CD4-positive, alpha-beta T cell treated with Interleukin-21 for 1 hour (primary cell): ENCODE measurements at regions not wholly inside any gene's neighbourhood (a gene's known extent, or its start where the extent isn't known, plus 50 kb on each side); places are given as distances from the start of the nearest gene placed in this dataset.

Experiments used
- DNase-seq: peaks from one replicate; pipeline ENCODE4 v3.0.0-alpha.2; 2020

DNA sequence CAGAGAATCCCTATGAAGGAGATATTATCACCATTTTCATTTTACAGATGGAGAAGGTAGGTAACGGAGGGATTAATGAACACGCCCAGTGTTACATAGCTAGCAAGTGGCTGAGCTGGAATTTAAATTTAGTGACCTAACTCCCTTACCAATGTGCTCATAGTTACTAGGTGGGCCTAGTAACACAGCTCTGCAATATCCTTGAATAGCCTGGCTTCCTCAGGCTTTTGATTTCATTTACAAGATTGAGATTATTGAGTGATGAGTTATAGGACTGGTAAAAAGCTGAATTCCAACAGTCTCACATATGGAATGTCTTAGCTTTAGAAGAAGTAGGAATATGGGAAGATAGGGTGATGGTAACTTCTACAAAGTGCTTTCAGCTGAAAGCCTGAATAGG, 336.3 kb upstream of the KIF2A start:
- DNase-seq, result no peak

DNA sequence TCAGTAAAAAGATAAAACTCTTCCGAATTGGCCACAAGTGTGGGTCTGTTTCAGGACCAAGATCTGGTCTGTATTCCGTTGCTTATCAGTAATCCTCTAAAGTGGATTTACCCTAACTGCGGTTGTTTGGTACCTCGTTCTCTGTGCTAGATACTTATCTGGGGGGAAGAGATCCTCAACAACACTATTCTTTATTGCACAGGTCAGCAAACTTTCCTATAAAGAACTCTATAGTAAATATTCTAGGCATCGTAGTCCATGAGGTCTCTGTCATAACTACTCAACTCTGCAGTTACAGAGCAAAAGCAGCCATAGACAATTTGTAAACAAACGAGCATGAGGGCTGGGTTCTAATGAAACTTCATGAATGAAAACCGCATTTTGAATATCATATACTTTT, 335.8 kb upstream of the KIF2A start:
- DNase-seq, result no peak

DNA sequence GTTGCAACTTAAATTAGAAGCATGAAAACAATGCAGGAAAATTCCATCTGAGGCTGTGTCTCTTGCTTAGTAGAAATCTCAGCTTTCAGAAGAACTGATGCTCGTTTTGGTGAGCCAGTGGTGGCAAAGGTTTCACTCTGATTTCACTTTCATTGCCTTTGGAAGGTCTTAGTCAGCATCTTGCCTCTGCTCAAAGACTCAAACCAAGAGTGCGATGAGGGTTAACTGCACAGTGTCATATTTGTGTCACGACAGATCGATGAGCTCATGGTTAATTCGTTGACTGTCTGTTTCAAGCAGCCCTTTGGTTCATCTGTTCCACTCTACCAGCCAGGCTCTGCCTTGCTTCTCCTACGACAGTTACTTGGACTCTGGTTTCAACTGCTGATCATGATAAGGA, 331.3 kb upstream of the KIF2A start:
- DNase-seq, result no peak

DNA sequence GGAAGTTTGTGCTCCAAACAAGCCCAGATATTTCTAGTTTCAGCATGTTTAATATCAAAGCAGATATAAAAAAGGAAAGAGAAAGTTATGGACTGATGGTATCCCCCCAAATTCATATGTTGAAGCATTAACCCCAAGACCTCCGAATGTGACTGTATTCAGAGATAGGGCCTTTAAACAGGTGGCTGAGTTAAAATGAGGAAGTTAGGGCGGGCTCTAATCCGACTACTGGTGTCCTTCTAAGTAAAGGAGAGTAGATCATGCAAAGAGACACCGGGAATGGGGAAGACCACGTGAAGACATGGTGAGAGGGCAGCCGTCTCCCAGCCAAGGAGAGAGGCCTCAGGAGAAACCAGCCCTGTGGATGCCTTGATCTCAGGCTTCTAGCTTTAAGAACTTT, 324.1 kb upstream of the KIF2A start:
- no peak for DNase-seq

DNA sequence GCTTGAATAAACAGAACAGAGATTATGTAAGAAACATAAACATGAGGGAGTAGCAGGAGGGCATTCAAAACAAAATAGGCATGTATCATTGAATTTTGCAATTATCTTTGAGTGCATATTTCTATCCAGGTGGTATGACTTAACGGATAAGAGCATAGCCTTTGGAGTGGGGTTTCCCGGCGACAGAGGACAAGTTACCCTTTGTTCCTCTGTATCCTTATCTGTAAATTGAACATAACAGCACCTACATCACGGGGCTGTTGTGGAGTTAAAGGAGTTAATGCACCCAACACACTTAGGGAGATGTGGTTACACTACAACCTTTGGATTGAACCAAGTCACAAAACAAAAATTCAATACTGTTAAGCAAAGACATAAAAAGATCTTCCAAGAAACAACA, 314.6 kb upstream of the KIF2A start:
- DNase-seq, result no peak

DNA sequence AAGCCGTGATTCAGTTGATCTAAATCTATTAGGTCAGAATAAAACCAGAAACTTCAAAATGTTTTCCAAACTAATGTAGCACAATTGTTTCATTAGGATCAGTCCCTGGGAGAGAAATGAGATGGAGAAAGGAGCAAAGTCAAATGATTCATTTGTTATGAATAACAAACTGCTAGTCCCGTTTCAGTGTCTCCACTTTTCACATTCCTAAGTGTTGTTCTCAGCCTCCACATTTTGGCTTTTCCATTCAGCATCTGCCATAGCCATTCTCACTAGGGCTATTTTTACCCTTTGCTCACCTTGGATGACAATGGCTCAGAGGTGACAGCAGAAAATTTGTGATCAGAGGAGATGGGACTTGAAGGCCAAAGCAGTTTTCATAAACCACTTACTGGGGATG, 314.1 kb upstream of the KIF2A start:
- no peak for DNase-seq

DNA sequence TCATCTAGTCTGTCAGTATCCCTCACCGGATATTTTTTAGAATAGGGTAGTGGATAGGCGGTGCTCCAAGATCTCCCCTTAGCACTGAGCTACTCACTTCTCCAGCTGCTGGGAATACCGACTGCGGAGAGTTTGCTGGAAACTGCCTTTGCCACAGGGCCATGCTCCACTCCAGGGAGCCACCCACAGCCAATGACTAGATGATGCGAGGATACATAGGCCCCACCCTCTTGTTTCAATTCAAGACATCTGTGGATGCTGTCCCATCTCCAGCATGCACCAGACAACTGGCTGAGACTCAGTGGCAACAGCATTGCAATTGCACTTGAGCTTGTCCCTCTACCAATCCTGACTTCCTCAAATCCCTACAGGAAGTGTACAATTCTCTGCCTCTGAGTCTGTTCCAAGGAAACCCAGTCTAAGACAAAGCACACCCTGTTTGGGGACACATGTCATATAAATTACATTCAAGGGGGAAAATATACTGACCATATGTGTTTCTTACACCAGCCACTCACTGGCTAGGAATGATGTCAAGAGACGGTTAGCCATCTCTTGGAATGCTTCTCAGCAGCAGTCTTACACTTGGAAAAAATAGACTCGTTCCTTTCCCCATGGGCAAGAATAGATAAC, 312.6 kb upstream of the KIF2A start:
- DNase-seq, result no peak

DNA sequence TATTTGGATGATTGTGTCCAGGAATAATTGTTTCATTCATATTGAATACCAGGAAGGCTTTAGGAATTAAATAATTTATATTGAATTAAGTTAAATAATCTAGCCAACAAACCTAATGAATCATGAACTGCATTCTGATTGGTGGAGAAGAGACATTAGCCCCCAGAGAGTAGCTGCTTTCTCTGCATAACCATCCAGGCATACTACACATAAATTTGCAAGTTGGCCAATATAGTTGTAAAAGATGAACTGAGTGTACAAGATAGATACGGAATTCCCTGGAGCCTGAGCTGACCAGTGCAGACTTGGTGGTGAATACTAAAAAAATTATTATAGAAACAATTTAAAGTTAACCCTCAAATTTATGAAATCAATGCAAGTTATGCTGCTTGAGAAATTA, 311.8 kb upstream of the KIF2A start:
- no peak for DNase-seq

DNA sequence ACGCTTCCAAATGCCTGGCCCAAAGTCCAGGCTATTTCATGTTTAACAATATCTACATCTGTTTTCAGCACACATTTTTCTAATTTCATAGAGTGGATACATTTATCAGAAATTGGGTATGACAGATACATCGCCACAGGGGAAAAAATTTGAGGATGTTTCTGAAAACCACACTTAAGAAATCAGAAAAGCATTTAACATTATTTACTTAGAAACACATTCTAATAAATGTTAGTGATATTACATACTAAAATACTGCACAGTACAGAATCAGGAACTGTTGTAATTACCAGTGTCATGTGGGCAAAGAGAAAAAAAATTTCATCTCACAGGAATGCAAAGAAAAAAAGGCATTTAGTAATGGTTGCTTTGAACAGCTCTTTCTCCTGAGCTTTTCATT, 310.5 kb upstream of the KIF2A start:
- no peak for DNase-seq

DNA sequence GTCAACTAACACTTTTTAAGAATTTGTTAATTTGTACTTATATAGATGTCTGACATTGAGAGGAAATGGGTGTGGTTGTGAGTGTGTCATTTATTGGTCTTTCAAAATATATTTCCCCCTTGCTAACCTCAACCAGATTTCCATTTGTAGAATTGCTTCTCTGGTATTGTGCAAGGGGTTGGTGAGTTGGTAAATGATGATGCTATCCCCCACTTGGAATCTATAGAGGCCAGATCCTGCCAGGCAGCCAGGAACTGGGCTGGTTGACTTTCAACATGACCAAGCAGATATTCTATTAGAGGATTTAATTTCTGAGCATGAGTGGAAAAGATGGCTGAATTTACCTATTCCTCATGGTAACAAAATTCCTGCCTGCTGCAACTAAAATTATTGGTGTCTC, 306.6 kb upstream of the KIF2A start:
- DNase-seq, result no peak

DNA sequence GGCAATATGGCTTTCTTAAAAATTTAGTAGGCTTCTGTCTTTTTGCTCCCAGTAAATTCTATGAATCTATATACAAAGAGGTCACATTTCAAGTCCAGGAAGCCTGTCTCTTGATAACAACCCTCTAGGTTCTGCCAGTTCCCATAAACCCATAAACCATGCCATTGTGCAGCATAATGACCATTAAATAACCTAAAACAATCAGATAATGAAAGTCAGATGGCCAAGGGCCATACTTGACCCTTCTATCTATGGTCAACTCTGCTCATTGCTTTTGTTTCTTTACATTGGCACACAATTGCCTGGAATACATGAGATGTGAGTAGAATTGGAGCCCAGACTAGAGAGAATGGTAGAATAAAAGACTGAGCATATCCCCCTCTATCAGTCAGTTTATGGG, 305.4 kb upstream of the KIF2A start:
- no peak for DNase-seq

DNA sequence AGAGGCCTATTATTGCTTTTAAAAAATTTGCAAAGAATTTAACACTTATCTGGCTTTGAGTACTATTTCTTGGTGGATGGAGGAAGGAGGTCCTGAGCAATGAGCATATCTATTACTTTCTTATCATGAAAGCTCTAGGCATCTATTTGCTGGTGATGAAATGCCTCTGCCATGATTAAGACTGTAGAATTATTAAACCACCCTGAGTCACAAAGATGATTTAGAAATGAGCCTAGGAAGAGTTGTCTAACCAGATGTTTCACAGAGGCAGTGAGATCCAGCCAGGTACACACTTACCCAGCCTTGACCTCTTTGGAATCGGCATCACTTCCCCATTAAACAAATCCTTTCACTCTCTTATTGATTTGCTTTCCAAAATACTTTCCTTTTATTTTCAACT, 304.4 kb upstream of the KIF2A start:
- no peak for DNase-seq

DNA sequence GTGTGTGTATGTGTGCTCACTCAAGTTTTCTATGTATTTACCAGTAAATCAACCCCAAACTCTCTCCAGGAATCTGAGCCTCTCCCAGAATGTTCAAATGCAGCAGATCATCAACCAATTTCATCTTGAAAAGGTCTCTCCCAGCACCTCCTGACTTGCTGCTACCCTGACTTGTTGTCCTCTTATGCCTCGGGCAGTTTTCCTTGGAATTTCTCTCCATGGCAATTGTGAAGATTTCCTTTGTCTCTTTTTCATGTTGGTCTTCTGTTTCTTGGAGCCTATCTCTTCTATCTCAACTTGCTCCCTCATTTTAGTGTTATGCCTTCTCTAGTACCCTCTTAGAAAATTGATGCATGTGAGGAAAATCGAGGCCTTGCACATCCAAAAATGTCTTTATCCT, 303.6 kb upstream of the KIF2A start:
- no peak for DNase-seq

DNA sequence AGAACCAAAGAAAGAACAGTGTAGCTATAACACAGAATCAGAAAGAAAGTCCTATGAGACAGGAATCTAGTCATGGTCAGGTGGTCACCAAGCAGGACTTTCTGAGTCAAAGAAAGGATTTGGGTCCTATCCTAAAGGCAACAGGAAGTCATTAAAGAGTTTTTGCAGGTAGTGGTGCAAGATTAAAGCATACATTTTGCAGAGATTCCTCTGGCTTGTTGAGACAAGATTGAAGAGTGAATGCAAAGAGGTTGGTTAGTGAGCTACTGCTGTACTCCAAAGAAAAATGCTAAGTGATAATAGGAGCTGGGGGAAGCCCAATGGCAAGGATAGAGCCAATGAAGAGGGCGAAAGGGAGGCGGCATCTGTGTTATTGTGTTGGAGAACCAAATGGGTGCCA, 300.5 kb upstream of the KIF2A start:
- no peak for DNase-seq

DNA sequence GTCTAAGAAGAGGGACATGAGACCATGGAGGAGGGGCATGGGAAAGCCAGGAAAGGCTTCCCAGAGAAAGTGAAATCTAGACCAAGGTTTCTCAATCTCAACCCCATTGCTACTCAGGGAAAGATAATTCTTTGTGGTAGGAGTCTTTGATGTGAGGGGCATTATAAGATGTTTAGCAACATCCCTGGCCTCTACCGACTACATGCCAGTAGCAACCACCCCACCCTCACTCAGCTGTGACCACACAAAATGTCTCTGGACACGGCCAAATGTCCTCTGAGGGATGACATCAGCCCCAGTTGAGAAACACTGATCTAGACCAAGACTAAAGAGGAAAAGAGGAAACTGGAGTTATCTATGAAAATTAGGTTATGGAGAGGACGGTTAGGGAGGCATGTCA, 298.5 kb upstream of the KIF2A start:
- no peak for DNase-seq

DNA sequence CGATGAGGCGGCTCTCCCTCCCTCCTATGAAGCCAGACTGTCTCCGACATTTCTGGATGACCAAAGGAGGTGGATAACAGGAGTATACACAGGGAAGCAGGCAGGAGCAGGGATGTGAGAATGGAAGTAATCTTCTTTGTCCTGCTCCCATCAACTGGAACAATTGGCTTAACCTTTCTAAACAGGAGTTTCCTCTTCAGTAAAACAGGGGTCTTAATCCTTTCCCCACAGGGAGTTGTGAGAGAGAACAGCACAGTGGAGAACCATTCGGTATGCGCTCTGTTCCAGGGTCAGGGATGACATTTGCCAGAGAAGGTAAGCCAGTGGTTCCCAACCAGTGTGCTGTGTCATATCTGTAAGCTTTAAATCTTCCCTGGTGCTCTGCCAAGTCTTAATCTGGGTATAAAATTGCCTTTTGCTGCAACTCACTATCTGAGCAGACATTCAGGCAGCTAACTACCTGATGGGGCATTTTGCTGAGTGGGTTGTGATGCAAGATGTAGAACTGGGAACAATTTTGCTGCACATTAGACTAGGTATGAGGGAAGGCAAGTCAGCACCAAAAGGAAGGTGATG, 294.8 kb upstream of the KIF2A start:
- DNase-seq, result no peak

DNA sequence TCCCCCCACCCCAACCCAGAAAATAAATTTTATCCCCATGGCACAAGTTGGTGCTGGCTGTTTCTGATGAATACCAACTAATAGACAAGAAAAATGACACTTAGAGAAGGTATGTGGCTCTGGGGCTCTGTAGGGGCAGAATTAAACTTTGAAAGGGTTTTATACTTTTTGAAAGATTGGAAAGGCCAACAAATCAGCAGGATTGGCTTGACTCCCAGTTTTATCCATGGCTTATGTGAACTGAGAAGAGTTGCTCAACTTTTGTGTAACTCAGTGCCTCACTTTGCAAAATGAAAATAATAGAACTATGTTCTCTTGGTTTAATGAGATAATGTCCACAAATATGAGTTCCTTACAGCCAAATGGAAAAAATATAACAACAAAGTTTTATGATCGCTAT, 288.9 kb upstream of the KIF2A start:
- DNase-seq, result no peak

DNA sequence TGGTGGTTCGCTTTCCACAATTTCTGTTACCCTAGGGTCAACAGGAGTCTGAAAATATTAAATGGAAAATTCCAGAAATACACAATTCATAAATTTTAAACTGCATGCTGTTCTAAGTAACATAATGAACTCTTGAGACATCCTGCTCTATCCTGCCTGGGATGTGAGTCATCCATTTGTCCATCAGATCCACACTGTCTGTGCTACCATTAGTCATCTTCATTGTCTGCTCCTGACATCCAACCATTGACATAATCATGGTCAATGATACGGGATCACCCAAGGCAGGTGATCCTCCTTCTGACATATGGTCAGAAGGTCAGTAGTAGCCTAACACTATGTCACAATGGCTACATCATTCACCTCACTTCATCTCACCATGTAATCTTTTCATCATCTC, 276.7 kb upstream of the KIF2A start:
- DNase-seq, result no peak

DNA sequence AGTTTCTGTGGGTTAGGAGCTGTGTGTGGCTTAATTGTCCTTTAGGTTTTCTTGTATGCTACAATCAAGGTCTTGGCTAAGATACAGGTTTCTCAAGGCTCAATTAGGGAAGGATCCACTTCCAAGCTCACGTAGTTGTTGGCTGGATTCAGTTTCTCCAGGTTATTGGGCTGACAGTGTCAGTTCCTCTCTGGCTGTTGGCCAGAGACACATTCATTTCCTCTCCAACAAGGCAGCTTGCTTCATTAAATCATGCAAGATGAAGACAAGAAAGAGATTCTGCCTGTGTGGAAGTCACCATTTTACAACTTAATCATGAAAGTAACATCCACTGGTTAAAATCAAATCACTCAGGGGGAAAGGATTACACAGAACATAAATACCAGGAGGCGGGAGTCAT, 275.7 kb upstream of the KIF2A start:
- DNase-seq, result no peak

DNA sequence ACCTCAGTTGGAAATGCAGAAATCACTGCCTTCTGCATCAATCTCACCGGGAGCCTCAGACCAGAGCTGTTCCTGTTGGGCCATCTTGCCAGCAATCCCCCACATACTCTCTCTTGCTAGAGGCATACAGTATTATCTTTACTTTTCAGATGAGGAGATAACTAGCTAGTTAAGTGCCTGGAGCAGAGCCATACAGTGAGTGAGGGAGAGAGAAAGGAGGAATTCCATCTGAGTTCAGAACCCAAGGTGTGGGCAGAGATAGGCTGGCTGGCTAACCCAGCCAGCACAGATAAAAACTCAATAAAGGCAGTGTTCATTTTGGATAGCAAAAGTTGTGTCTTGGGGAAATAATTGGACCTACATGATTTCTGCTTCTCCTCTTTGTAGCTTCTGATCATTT, 268.0 kb upstream of the KIF2A start:
- no peak for DNase-seq

DNA sequence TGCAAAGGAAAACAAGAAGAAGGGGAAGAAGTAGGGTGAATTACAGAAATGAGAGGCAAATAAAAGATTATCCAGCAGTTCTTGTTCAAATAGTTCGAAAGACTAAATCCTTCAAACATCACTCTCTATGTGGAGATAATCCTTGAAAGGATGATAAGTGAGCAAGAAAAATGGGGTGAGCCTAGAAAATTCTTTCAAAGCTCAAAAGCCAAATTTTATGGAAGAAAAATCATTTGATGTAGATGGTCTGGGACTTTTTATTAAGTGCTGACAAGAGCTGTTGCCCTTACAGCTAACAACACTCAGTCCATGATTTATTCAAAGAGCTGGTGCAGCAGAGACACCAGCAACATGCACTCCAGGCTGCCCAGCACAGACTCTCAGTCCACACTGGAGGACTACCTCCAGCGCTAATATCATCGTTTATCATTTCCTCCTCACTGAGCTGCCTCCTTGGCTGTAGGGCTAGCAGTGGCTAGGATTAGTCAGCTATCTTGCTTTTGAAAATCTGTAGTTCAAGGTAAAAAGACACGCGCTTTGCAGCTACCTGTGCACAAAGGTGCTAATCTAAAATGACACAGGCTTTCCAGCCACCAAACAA, 264.8 kb upstream of the KIF2A start:
- no peak for DNase-seq

DNA sequence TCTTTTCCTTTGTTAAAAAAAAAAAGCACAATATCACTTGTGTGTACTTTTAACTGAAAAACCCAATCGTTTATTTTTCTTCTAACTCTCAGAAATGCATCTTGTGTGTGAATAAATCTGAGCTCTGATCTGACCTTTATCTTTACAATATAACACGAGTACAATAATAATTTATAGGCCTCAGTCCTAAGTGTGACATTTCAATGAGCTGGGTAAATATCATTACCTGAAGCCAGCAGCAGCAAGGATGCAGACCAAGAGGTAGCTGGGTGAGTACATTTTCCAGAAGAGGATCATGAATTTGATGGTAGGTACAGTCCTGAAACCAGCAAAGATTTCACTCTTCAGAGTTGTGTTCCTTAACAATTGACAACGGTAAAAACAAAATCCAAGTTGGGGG, 264.0 kb upstream of the KIF2A start:
- no peak for DNase-seq

DNA sequence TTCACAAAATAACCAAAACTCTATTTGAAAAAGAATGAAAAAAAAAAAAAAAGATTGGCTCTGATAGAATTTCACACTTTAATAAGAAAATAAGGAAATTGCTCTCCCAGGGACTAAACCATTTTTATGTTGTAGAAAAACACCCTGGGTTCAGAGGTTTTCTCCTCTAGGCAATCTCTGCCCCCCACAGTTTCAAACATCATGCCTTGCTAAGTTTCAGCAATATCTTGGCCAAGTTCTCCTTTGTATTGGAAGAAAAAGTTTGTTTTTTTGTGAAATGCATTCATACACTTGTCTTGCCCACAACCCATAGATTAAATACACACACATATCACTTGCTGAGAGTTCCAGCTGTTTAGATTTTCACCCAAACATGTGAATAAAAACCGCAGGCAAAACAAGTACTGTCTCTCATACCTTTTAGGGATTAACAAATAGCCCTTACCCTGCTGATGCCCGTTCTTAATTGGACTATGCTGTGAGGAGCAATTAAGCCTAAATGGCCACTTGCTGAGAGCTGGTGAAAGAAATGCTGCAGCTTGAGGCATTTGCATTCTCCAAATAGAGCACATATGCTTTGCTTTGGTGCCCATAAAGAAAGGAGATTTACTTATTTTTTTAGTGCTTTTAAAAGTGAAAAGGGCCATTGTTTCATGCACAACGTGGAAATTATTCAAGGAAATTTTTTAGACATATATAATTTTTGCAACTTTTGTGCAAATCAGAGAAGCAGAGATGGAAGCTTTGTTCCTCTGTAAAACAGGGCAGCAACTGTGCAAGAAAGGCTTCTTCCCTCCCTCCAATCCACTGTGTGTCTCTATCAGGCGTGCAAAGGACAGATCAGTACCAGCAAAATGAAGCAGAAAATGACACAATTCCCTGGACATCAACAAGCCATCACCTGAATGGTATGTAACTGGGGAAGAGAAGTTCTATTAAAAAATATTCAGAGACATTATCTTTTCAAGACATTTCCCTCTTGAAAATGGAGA, 262.4 kb upstream of the KIF2A start:
- no peak for DNase-seq

DNA sequence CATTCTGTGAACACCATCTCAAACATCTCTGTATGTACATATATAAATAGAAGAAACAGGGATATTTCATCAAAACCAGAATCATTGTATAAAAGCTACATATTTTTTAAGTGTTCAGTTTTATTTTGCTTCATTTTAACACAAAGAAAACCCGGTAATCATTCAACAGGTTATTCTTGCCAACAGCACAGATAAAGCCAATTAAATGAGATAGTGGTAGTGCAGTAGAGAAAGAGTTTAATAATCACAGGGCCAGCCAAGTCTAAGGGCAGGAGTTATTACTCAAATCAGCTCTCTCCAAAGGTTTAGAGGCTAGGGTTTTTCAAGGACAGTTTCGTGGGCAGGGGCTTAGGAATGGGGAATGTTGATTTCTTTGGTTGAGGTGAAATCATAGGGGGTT, 261.0 kb upstream of the KIF2A start:
- DNase-seq, result no peak
